AG20443 (cell line): ENCODE measurements at regions not wholly inside any gene's neighbourhood (a gene's known extent, or its start where the extent isn't known, plus 50 kb on each side); places are given as distances from the start of the nearest gene placed in this dataset.

Experiments
- DNase-seq: peaks from one replicate; pipeline ENCODE4 v3.0.0; 2012; ENCODE audit warnings: low spot score, mixed read lengths

GRCh38 chr5:158368686-158369085 is 509.7 kb upstream of the CLINT1 start:
- DNase-seq: no peak

GRCh38 chr5:158364367-158364766 is 505.4 kb upstream of the CLINT1 start:
- no peak for DNase-seq

- no peak for DNase-seq
Measured at GRCh38 chr5:158354958-158355357, 496.0 kb upstream of the CLINT1 start.

GRCh38 chr5:158351485-158352125 is 492.7 kb upstream of the CLINT1 start:
- DNase-seq: no peak

GRCh38 chr5:158349987-158350386 is 491.0 kb upstream of the CLINT1 start:
- DNase-seq: no peak

- DNase-seq: no peak
Measured at GRCh38 chr5:158344376-158344775, 485.4 kb upstream of the CLINT1 start.

- DNase-seq: no peak
Measured at GRCh38 chr5:158340608-158341007, 481.7 kb upstream of the CLINT1 start.

- no peak for DNase-seq
Measured at GRCh38 chr5:158326256-158326655, 467.3 kb upstream of the CLINT1 start.

GRCh38 chr5:158324236-158324635 is 465.3 kb upstream of the CLINT1 start:
- DNase-seq: no peak

GRCh38 chr5:158322620-158323019 is 463.7 kb upstream of the CLINT1 start:
- DNase-seq: no peak

GRCh38 chr5:158320934-158321333 is 462.0 kb upstream of the CLINT1 start:
- no peak for DNase-seq

GRCh38 chr5:158320178-158320674 is 461.3 kb upstream of the CLINT1 start:
- DNase-seq: no peak

GRCh38 chr5:158317507-158317906 is 458.6 kb upstream of the CLINT1 start:
- no peak for DNase-seq

GRCh38 chr5:158313733-158314464 is 455.0 kb upstream of the CLINT1 start:
- peak; percentile 22 for DNase-seq

- no peak for DNase-seq
Measured at GRCh38 chr5:158313027-158313732, 454.2 kb upstream of the CLINT1 start.

- no peak for DNase-seq
Measured at GRCh38 chr5:158309088-158309807, 450.3 kb upstream of the CLINT1 start.

GRCh38 chr5:158308429-158309025 is 449.6 kb upstream of the CLINT1 start:
- DNase-seq: no peak

- no peak for DNase-seq
Measured at GRCh38 chr5:158305861-158306260, 446.9 kb upstream of the CLINT1 start.

- no peak for DNase-seq
Measured at GRCh38 chr5:158304607-158305006, 445.7 kb upstream of the CLINT1 start.

- DNase-seq: no peak
Measured at GRCh38 chr5:158303883-158304282, 444.9 kb upstream of the CLINT1 start.

- DNase-seq: no peak
Measured at GRCh38 chr5:158303275-158303674, 444.3 kb upstream of the CLINT1 start.

- DNase-seq: no peak
Measured at GRCh38 chr5:158302029-158302428, 443.1 kb upstream of the CLINT1 start.
